ENCODE measurements at regions not wholly inside any gene's neighbourhood (a gene's known extent, or its start where the extent isn't known, plus 50 kb on each side); places are given as distances from the start of the nearest gene placed in this dataset.

DNA sequence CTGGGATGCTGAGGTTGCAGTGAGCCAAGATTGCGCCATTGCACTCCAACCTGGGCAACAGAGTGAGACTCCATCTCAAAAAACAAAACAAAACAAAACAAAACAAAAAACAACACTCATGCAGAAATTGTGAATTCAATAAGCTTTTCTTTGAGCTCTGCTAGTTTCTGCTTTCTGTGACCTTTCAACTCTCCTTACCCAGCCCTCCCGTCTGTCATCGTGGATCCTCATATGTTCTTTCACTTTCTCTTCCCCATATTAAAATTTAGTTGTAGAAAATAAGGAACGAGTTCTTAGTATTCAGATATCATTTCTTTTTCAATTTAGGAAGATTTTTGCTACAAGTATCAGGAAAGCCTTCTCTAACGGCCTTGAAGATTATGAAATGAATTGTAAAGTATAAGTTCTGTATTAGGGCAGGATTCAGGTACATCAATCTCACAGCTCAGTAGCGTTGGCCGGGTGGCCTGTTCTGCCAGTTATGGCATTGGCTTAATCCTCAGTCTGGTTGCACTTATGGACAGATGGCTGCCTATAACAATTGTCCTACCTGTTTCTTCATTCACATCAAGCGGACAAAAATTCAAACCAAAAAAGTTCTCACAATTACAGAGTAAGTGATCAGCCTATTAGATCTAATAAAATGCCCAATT, 1167.0 kb downstream of the SORCS3 start:
- H3K4me2 ChIP-seq, result no peak overlapping the region
- no peak for TF ChIP-seq EZH2phosphoT487 (IDR thresholded peaks at IDR 0.05; ENCODE audit: low read depth, severe bottlenecking, unreplicated experiment)
- TF ChIP-seq, protein P1, sequence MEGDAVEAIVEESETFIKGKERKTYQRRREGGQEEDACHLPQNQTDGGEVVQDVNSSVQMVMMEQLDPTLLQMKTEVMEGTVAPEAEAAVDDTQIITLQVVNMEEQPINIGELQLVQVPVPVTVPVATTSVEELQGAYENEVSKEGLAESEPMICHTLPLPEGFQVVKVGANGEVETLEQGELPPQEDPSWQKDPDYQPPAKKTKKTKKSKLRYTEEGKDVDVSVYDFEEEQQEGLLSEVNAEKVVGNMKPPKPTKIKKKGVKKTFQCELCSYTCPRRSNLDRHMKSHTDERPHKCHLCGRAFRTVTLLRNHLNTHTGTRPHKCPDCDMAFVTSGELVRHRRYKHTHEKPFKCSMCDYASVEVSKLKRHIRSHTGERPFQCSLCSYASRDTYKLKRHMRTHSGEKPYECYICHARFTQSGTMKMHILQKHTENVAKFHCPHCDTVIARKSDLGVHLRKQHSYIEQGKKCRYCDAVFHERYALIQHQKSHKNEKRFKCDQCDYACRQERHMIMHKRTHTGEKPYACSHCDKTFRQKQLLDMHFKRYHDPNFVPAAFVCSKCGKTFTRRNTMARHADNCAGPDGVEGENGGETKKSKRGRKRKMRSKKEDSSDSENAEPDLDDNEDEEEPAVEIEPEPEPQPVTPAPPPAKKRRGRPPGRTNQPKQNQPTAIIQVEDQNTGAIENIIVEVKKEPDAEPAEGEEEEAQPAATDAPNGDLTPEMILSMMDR (IDR thresholded peaks at IDR 0.05; ENCODE audit: poor library complexity), result no peak
- no peak for TF ChIP-seq EZH2 (IDR thresholded peaks at IDR 0.05; ENCODE audit: borderline replicate concordance)
- whole genome bisulfite sequencing (ENCODE audit: low lambda C conversion rate, missing lambda C conversion rate), result 84% methylated on average over 8 of the region's 8 CpGs
- no peaks in the 10 kb centered on the region for H3K79me2 ChIP-seq
- H3K36me3 ChIP-seq (replicated peaks; ENCODE audit: insufficient read depth, low read depth), result no peaks in the 10 kb centered on the region
- H3K27me3 ChIP-seq, result no peaks in the 10 kb centered on the region
- no peaks in the 10 kb centered on the region for H3K9me3 ChIP-seq (ENCODE audit: low read depth)
- H2AFZ ChIP-seq, result no peak overlapping the region
- DNase-seq (ENCODE audit: low spot score), result no peak
- H3K4me3 ChIP-seq, result no peak overlapping the region
- H4K20me1 ChIP-seq (ENCODE audit: insufficient read depth, poor library complexity, severe bottlenecking), result no peaks in the 10 kb centered on the region
- no peaks in the 10 kb centered on the region for H3K9me2 ChIP-seq (replicated peaks; ENCODE audit: insufficient read depth)
- H3K4me1 ChIP-seq (ENCODE audit: insufficient read depth), result no peaks in the 10 kb centered on the region
- no peak overlapping the region for H3K27ac ChIP-seq

DNA sequence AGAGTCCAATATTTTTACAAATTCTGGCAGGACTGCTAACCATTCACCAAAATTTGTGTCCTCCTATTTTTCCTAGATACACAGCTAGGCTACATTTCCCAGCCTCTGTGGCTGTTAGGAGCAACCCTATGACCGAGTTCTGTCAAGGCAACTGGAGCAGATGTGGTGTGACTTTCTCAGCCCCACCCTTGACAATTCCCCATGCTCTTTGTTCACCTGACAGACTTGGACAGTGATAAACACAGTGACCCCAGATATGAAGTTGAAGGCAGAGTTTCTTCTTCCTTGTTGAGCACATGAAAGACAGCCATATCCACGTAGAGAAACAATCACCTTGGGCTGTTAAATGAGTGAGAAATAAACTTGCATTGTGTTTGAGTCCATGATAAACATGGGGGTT, 1162.1 kb downstream of the SORCS3 start:
- TF ChIP-seq EZH2 (IDR thresholded peaks at IDR 0.05; ENCODE audit: borderline replicate concordance), result no peak
- TF ChIP-seq, protein P1 (IDR thresholded peaks at IDR 0.05; ENCODE audit: poor library complexity), result no peak
- no peak for TF ChIP-seq EZH2phosphoT487 (IDR thresholded peaks at IDR 0.05; ENCODE audit: low read depth, severe bottlenecking, unreplicated experiment)

DNA sequence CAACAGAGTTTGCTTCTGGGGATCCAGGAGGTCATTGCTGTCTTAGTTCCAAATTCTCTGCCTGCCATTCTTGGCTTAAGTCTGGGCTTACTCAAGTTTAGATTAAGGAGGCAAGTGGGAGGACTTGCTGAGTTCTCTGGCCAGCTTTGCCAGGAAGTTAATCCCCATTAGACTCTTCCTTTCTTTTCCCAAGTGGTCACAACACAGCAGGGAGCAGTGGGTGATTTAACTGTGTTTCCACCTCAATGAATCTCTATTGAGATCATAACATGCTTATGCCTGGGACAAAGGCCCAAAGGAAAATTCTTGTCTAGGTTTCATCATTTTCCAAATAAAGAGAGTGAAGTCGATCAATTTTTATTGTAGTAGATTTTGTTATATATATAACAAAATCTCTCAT, 1159.6 kb downstream of the SORCS3 start:
- Histone ChIP-seq H3K4me2 (no peak overlapping the region), H3K9me3 (ENCODE audit: low read depth) (no peaks in the 10 kb centered on the region), H2AFZ (no peak overlapping the region), H3K9me2 (replicated peaks; ENCODE audit: insufficient read depth) (no peaks in the 10 kb centered on the region), H3K4me3 (no peak overlapping the region), H3K27me3 (no peaks in the 10 kb centered on the region), H3K36me3 (replicated peaks; ENCODE audit: insufficient read depth, low read depth) (no peaks in the 10 kb centered on the region), H3K79me2 (no peaks in the 10 kb centered on the region), H4K20me1 (ENCODE audit: insufficient read depth, poor library complexity, severe bottlenecking) (no peaks in the 10 kb centered on the region), H3K4me1 (ENCODE audit: insufficient read depth) (no peaks in the 10 kb centered on the region), H3K27ac (no peak overlapping the region)
- TF ChIP-seq EZH2 (IDR thresholded peaks at IDR 0.05; ENCODE audit: borderline replicate concordance) (no peak), EZH2phosphoT487 (IDR thresholded peaks at IDR 0.05; ENCODE audit: low read depth, severe bottlenecking, unreplicated experiment) (no peak)
- TF ChIP-seq, protein P1 (IDR thresholded peaks at IDR 0.05; ENCODE audit: poor library complexity), result no peak
- WGBS (ENCODE audit: low lambda C conversion rate, missing lambda C conversion rate), result 94% methylated on average over 1 of the region's 1 CpG
- no peak for DNase-seq (ENCODE audit: low spot score)

More for the DNA sequence above, 1162.1 kb downstream of the SORCS3 start:
- H2AFZ ChIP-seq, result no peak overlapping the region
- H3K4me1 ChIP-seq (ENCODE audit: insufficient read depth), result no peaks in the 10 kb centered on the region
- no peaks in the 10 kb centered on the region for H3K36me3 ChIP-seq (replicated peaks; ENCODE audit: insufficient read depth, low read depth)
- peak; percentile 11 for DNase-seq (ENCODE audit: low spot score)
- no peak overlapping the region for H3K4me2 ChIP-seq
- H3K9me2 ChIP-seq (replicated peaks; ENCODE audit: insufficient read depth), result no peaks in the 10 kb centered on the region
- no peaks in the 10 kb centered on the region for H3K27me3 ChIP-seq
- 42% methylated on average over 2 of the region's 2 CpGs for WGBS (ENCODE audit: low lambda C conversion rate, missing lambda C conversion rate)
- no peaks in the 10 kb centered on the region for H3K79me2 ChIP-seq
- no peaks in the 10 kb centered on the region for H4K20me1 ChIP-seq (ENCODE audit: insufficient read depth, poor library complexity, severe bottlenecking)
- no peak overlapping the region for H3K27ac ChIP-seq
- H3K4me3 ChIP-seq, result no peak overlapping the region
- no peaks in the 10 kb centered on the region for H3K9me3 ChIP-seq (ENCODE audit: low read depth)
